Skin of body (tissue), 1 donor: ENCODE measurements at regions not wholly inside any gene's neighbourhood (a gene's known extent, or its start where the extent isn't known, plus 50 kb on each side); places are given as distances from the start of the nearest gene placed in this dataset.

Experiments
- DNase-seq: peaks from one replicate; lab custom pipeline; 2025; lab: John Stamatoyannopoulos, UW

GRCh38 chr10:4088354-4089066 lies 303.5 kb upstream of the KLF6 start:
- no peak for DNase-seq

- peak; percentile 64 for DNase-seq
Measured at GRCh38 chr10:4086131-4086898, 301.3 kb upstream of the KLF6 start.

DNA sequence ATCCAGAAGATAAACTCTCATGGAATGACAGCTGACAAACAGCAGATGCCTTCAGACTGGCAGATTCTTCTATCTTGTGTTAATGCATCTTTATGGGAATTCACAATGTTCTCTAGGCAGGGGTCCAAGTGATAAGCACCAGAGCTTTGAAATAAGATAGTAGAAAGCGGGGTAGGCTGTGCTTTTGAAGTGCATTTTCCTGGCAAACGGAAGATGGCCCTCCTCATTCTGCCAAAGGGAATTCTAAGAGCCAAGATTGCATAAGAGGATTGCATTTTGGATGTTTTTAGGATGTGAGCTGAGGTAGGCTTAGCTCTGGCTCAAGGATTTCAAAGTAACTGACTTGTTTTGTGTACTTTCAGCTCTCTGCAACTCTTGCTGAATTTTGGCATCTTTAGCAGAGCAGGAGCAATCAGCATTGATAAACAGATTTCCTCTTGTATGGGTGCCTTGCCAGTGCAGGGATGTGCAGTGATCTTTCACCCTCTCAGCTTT lies 298.5 kb upstream of the KLF6 start:
- DNase-seq, result peak; percentile 83

DNA sequence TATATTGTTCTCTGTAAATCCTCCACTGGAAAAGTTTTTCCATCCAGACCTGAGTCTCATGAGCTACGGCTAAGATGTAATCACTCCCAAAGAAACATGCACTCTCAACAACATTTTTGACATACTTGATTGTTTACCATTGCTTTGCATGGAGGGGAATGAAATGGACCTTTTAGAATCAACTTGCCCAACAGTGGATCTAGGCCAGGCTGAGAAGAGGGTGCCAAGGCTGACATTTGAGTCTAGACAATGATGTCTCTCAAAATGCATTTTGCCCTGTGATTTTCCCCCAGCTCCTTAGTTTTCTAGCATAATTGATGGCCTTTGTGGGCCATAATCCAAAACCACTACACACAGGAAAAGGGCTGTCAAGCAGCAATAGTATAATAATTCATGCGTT lies 297.9 kb upstream of the KLF6 start:
- DNase-seq, result peak; percentile 10

DNA sequence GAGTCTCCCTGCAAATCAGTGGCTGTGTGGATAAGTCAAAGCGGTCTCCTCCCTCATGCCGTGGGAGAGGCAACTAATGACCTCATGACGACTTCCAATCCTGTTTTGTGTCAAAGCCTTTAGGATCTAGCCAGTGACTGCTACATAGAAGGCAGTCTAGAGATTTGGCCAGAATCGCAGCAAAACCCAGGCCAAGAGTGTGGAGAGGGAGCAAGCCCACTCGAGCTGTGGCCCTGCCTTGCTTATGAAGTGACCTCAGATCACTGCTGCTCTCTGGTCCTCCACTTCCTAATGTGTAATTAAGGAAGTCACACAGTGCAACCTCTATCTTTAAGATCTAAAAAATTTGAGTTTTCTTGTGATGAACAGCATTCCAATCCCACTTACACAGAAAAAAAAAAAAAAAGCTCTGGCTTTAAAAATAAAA lies 296.7 kb upstream of the KLF6 start:
- peak; percentile 29 for DNase-seq

DNA sequence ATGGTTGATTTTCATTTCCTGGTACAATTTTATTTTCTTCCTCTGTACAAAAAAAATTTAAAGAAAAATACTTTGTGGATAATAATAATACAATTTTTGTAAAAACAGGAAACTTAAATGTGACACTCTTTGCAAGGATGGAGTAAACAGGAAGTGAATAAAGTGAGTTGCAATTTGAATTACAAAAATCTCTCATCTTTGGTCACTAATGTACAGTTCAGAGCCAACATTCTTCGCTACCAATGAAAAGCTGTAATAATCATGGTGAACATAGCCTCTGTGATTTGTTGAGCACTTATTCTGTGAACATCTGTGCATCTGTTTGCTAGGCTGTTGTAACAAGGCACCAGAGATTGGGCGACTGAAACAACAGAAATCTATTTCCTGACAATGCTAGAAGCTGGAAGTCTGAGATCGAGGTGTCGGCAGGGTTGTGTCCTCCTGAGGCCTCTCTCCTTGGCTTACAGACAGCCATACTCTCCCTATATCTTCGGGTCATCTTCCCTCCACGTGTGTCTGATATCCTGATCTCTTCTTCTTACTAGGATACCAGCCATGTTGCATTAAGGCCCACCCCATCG lies 295.3 kb upstream of the KLF6 start:
- no peak for DNase-seq

DNA sequence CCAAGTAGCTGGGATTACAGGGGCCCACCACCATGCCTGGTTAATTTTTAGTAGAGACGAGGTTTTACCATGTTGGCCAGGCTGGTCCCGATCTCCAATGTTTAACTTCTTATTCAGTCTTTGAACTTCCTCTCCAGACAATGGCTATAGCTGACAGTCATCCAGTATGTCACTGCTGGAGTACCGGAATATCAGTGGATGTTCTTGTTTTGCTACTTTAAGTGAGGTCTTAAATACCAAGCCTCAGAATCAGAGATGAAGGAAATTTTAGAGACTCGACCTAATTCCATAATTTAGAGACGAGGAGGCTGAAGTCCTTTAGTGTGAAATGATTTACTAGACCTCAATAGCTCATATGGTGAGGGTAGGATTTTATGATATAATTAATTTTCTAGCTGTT lies 294.8 kb upstream of the KLF6 start:
- DNase-seq, result no peak

DNA sequence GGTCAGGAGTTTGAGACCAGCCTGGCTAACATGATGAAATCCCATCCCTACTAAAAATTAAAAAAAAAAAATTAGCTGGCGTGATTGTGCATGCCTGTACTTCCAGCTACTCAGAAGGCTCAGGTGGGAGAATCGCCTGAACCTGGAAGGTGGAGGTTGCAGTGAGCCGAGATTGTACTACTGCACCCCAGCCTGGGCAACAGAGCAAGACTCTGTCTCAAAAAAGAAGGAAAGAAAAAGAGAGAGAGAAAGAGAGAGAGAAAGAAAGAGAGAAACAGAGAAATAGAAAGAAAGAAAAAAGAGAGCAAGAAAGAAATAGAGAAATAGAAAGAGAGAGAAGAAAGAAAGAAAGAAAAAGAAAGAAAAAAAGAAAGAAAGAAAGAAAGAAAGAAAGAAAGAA lies 292.8 kb upstream of the KLF6 start:
- no peak for DNase-seq

DNA sequence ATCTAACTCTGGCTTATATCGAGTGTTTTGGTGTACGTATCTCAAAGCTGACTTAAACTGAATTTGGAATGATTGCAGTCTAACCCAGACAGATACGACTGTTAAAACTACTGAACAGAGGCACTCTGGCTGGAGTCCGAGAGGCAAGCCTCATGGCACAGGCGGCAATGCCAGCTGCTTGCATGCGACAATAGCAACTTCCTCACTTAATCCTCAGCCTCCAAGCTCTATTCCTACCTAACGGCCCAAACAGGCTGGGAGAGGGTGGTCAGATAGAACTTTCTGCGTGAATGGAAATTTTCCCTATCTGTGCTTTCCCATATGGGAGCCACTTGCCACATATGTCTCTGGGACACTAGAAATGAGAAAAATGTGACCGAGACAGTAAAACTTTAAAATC lies 292.0 kb upstream of the KLF6 start:
- DNase-seq, result no peak

DNA sequence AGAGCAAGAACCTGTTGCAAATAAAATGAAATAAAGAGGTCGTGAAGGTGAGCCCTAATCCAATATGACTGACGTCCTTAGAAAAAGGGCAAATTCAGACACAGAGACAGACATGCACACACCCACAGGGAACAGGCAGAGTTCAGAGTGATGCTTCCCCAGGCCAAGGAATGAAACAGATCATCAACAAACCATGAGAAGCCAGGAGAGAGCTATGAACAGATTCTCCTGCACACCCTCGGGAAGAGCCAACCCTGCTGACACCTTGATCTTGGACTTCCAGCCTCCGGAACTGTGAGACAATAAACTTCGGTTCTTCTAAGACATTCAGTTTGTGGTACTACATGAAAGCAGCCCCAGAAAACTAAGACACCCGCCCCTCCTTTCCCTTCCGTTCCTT lies 290.4 kb upstream of the KLF6 start:
- no peak for DNase-seq

DNA sequence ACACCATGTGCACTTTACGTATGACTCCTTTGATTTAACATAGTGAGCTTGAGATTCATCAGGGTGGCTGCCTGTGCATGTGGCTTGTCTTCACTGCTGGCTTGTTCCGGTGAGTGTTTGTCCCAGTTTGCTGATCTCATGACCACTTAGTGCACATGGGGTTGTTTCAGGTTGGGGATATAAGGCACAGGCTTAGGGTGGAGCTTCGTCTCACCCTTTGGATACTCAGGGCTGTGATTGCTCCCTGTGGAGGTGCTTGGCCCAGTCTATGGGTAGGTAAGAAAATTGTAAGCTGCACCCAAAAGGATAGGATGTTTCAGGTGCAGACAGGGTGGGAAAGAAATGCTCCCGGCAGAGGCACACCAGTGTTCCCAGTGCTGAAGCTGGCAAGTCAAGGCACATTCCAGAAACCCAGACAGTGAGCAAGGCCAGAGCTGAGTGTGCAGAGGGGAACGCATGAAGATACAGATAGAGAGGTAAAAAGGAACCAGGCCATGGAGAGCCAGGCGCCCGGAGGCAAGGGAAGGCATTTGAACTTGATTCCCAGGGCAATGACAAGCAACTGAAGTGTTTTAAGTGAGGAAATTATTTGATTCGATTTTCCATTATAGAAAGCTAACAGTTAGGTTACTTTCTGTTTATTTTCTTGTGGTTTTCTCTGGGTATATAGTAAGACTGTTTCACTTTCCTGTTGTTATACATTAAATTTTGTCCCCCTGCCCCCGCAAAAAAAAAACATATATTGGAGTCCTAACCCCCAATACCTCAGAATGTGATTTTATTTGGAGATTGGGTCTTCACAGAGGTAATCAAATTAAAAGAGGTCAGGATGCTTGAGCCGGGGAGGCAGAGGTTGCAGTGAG lies 289.8 kb upstream of the KLF6 start:
- DNase-seq, result no peak

GRCh38 chr10:4073912-4074311 lies 288.9 kb upstream of the KLF6 start:
- DNase-seq, result no peak

- no peak for DNase-seq
Measured at GRCh38 chr10:4070921-4071660, 286.1 kb upstream of the KLF6 start.

DNA sequence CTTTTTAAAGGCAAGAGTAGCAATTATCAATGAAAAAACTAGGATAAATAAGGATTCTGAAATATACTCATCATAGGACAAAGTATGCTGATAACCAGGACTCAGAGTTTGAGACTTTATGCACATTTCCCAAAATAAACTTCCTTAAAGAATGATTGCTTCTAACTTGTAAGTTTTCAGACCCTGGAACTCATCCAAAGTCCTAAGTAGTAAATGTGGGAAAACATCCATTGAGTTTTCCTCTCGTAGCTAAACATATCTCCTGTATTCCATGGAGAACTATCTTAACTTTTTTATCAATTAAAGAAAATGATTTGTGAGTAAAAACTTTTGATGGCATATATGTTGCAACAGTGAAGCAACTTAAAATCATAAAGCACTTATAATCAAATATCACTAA lies 285.2 kb upstream of the KLF6 start:
- no peak for DNase-seq

DNA sequence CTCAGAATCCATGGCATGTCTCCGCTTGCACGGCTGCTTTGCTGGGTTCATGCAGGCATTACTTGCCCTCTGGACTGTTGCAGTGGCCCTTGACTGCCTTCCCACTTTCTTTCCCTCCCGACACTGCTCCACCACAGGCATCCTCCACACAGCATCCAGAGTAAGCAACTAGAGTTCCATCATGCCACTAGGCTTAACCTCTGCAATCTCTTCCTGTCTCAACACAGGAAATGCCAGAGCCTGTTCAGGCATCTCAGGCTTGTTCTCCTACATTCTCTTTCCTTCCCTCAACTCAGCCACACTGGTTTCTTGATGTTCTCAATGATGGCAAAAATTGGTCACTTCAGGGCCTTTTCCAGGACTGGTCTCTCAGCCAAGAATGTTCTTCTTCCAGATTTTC lies 284.5 kb upstream of the KLF6 start:
- DNase-seq, result no peak

DNA sequence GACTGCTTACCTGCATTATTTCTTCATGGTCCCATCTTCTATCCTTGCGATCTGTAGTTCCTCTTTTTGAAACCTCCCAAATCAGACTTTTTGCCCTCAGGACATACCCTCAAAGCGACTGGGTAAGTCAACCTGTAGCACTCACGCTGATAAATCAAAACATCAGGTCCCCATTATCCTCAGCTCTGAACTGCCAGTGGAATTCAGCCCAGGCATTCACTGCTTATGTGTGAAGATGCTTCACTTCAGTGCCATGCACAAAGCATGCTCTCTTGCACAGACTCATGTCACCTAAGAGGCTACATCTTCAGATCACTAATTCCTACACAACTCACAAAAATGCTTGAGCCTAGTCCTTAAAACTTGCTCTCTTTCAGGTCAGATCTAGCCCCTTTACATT lies 283.6 kb upstream of the KLF6 start:
- DNase-seq, result no peak

DNA sequence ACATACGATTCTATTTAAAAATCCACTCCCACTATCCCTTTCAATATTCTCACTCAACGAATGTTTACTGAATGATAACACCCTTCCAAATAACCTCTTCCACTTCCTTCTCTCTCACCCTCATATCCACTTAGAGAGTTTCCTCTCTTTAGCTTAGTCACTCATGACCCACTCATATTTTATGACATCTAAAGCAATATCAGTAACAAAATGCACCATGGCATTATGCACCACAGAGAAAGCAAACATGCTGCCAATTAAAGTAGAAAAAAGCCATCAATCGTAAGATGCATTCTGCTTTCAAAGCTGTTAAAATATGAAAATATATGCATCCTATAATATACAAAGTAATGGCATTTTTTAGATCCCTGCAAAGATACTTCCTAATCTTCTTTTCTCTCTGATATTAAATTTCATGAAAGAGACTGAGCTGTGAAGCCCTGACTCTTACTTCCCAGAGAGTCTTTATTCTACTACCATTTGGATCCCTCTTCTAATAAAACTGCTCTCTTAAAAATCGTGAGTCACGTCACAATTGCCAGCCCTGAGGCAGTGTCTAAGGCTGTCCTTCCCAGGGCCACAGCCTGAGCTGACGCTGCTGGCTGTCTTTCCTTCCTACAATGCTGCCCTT lies 283.0 kb upstream of the KLF6 start:
- no peak for DNase-seq

DNA sequence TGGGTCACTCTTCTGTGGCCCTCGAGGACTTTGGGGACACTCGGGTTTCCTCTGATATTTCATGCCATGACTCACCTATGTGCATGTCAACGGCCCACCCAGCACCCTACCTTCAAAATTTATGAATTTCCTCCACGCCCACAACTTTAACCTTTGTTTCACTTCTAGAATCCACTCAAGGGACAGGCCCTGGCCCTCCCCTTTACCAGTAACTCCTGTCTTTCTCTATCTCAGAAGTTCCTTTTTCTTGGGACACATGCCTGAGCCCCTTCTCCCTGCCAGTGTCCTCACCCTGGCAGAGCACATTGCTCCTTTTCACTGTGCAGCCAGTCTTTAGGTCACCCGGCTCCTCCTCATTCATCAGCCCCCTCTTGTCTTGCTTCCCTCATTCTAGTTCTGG lies 282.5 kb upstream of the KLF6 start:
- no peak for DNase-seq

DNA sequence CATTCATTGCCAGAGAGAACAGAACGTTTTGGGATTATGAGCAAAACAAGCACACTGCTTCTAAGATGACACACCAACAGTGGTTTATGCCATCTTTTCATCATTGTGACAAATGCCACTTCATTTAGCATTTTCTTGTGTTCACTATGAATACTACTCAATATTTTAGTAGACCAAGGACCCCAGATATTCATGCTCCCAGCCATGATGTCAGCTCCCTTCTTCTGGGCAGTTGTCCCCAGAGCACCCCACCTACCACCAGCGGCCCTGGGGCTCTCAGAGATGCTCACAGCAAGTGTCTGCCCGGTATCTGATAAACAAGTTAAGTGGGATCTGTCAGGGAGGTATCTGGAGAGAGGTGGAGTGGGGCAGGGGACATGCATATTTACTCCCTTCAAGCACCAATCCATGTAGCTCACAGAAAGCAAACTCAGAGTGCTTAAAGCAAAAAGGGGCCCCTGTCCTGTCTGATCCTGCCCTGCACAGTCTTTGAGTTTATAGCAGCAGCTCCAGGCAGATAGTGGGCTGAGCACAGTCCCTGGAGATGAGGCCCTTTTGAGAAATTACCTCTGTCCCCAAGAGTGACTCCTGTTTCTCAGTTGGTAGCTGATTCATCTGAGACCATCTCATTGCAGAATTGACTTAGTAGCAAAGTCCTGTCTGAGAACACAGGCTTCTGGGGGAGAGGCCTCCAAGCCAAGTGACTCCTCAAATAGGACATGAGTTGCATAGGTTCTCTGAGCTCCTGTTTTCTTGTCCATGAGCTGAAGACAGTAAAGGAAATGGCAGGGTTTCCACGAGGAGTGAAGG lies 281.8 kb upstream of the KLF6 start:
- no peak for DNase-seq

GRCh38 chr10:4064489-4064888 lies 279.5 kb upstream of the KLF6 start:
- no peak for DNase-seq
